PC-3 (cell line): ENCODE measurements at regions not wholly inside any gene's neighbourhood (a gene's known extent, or its start where the extent isn't known, plus 50 kb on each side); places are given as distances from the start of the nearest gene placed in this dataset.

Experiments used
- ATAC-seq: fragments of 200-7000 bp; cut with Tn5 transposase; 2 replicates; pipeline ENCODE4 v1.9.1; 2020; ENCODE audit warnings: mild to moderate bottlenecking, moderate library complexity
- BruUV-seq: library from RNA; stranded (reverse); fragments of 400-500 nt; replicated peaks from 2 replicates; lab custom pipeline; 2021; lab: Mats Ljungman, UMichigan
- CTCF ChIA-PET: fragments of 300-600 bp; sonication (Branson Sonifier 250); formaldehyde crosslinking; loops from one replicate; lab custom pipeline; 2022; ENCODE audit warnings: antibody characterized with exemption; lab: Charles Lee
- POLR2A ChIA-PET: fragments of 300-600 bp; sonication (Branson Sonifier 250); formaldehyde crosslinking; loops from one replicate; lab custom pipeline; 2022; ENCODE audit warnings: antibody characterized with exemption; ENCODE audit not compliant: unreplicated experiment; lab: Charles Lee
- DNase-seq: peaks from one replicate; pipeline ENCODE4 v3.0.0-alpha.2; 2015
- H2AFZ ChIP-seq: fragments of 300-600 bp; sonication (generic); 2 replicates; pipeline ENCODE4 v1.6.0; 2016; ENCODE audit warnings: antibody characterized with exemption, low read length
- H3F3A ChIP-seq: fragments of 300-600 bp; sonication (generic); one replicate; pipeline ENCODE4 v1.6.0; 2017; ENCODE audit warnings: antibody characterized with exemption, low read length, control low read depth, mild to moderate bottlenecking; ENCODE audit not compliant: unreplicated experiment
- H3K27ac ChIP-seq: fragments of 300-600 bp; sonication (generic); 2 replicates; pipeline ENCODE4 v1.5.1; 2016; ENCODE audit warnings: mild to moderate bottlenecking, low read length
- H3K27me3 ChIP-seq: fragments of 300-600 bp; sonication (generic); 2 replicates; pipeline ENCODE4 v1.6.1; 2016; ENCODE audit warnings: low read length, mixed read lengths
- H3K36me3 ChIP-seq: fragments of 300-600 bp; sonication (generic); 2 replicates; pipeline ENCODE4 v1.6.1; 2016; ENCODE audit warnings: low read depth, mixed run types, low read length, mixed read lengths
- H3K4me1 ChIP-seq: fragments of 300-600 bp; sonication (generic); 2 replicates; pipeline ENCODE4 v1.5.1; 2016; ENCODE audit warnings: low read length; ENCODE audit not compliant: insufficient read depth
- H3K4me2 ChIP-seq: fragments of 300-600 bp; sonication (generic); 2 replicates; pipeline ENCODE4 v1.6.0; 2016; ENCODE audit warnings: low read length
- H3K4me3 ChIP-seq: fragments of 300-600 bp; sonication (generic); 2 replicates; pipeline ENCODE4 v1.5.1; 2016; ENCODE audit warnings: mild to moderate bottlenecking, low read length, mixed read lengths
- H3K79me2 ChIP-seq: fragments of 300-600 bp; sonication (generic); 2 replicates; pipeline ENCODE4 v1.6.1; 2017; ENCODE audit warnings: low read length, mixed read lengths
- H3K9ac ChIP-seq: fragments of 300-600 bp; sonication (generic); 2 replicates; pipeline ENCODE4 v1.6.0; 2016; ENCODE audit warnings: mild to moderate bottlenecking, low read length
- H3K9me2 ChIP-seq: fragments of 300-600 bp; sonication (generic); replicated peaks from 2 replicates; pipeline ENCODE4 v1.6.1; 2016; ENCODE audit warnings: mixed run types, low read length, mixed read lengths
- H3K9me3 ChIP-seq: fragments of 300-600 bp; sonication (generic); 2 replicates; pipeline ENCODE4 v1.6.1; 2016; ENCODE audit warnings: low read length, mixed read lengths
- H4K20me1 ChIP-seq: fragments of 300-600 bp; sonication (generic); 2 replicates; pipeline ENCODE4 v1.6.1; 2016; ENCODE audit warnings: low read length, mixed read lengths
- CTCF ChIP-seq: fragments of 300-600 bp; sonication (generic); conservative IDR thresholded peaks from 2 replicates; pipeline ENCODE4 v1.5.1; 2017; ENCODE audit warnings: antibody characterized with exemption, low read depth, mild to moderate bottlenecking, low read length
- EZH2 ChIP-seq: fragments of 300-600 bp; sonication (generic); IDR thresholded peaks from one replicate; pipeline ENCODE4 v1.6.1; 2017; ENCODE audit warnings: antibody characterized with exemption, mild to moderate bottlenecking, low read length; ENCODE audit not compliant: unreplicated experiment
- EZH2phosphoT487 ChIP-seq: fragments of 300-600 bp; sonication (generic); IDR thresholded peaks from 2 replicates; pipeline ENCODE4 v1.6.1; 2018; ENCODE audit warnings: mild to moderate bottlenecking, antibody characterized with exemption, low read length, borderline replicate concordance
- intact Hi-C: fragments of 100-400 bp; cut with micrococcal nuclease; formaldehyde crosslinking; loops from 2 replicates; pipeline ENCODE4 v1.9.0; 2023

DNA sequence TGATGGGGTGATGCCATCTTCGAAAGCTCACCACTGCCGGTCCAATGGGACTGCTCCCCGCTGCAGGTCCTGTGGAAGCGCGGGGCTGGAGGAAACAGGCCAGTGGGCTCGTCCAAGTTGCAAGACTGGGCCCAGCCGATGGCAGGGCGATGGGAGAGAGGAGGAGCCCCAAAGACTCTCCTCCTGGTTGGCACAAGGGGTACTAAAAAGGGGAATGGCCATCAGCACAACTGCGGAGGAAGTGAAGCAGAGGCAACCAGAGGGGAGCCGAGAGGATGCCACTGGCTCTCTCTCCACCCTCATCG is 357.1 kb downstream of the SHANK2 start:
- H3K36me3 ChIP-seq = 0 out of 2 replicates have a peak, but pooled peaks cover 10% of the 10 kb centered on the region
- DNase-seq (no peak), ATAC-seq (no peak)
- no peak overlapping the region for H3K9ac ChIP-seq
- no peak overlapping the region for H2AFZ ChIP-seq
- intact Hi-C loops = no loop called here
- no peak overlapping the region for H3K27ac ChIP-seq
- H4K20me1 ChIP-seq = no peaks in the 10 kb centered on the region
- no TSS peak for BruUV-seq
- H3F3A ChIP-seq = no peaks in the 10 kb centered on the region
- no peaks in the 10 kb centered on the region for H3K9me2 ChIP-seq
- no peak overlapping the region for H3K4me2 ChIP-seq
- peaks cover 9% of the 10 kb centered on the region; the same call in 1 of the 2 replicates for H3K9me3 ChIP-seq
- POLR2A ChIA-PET = no interaction called here
- no peak for TF ChIP-seq EZH2
- TF ChIP-seq EZH2phosphoT487 = no peak
- CTCF ChIA-PET = no interaction called here
- no peaks in the 10 kb centered on the region for H3K27me3 ChIP-seq
- H3K79me2 ChIP-seq = no peaks in the 10 kb centered on the region
- no peaks in the 10 kb centered on the region for H3K4me1 ChIP-seq
- no peak overlapping the region for H3K4me3 ChIP-seq

GRCh38 chr11:70897429-70897828 is 354.9 kb downstream of the SHANK2 start:
- Histone ChIP-seq H3K9me2 (no peaks in the 10 kb centered on the region), H3K4me3 (no peak overlapping the region), H2AFZ (no peak overlapping the region), H3K27me3 (no peaks in the 10 kb centered on the region), H3K4me2 (no peak overlapping the region), H3K4me1 (no peaks in the 10 kb centered on the region), H3K79me2 (no peaks in the 10 kb centered on the region), H3K9ac (no peak overlapping the region), H3K36me3 (0 out of 2 replicates have a peak, but pooled peaks cover 10% of the 10 kb centered on the region), H4K20me1 (no peaks in the 10 kb centered on the region), H3K9me3 (peaks cover 9% of the 10 kb centered on the region; the same call in 1 of the 2 replicates), H3K27ac (no peak overlapping the region), H3F3A (no peaks in the 10 kb centered on the region)
- intact Hi-C loops = no loop called here
- ChIA-PET POLR2A (no interaction called here), CTCF (no interaction called here)
- no peak for ATAC-seq
- DNase-seq = no peak
- no TSS peak for BruUV-seq
- TF ChIP-seq CTCF = no peak
- no peak for TF ChIP-seq EZH2phosphoT487
- no peak for TF ChIP-seq EZH2

- Histone ChIP-seq H3K9me2 (no peaks in the 10 kb centered on the region), H3K9ac (no peak overlapping the region), H3K79me2 (no peaks in the 10 kb centered on the region), H3K4me1 (no peaks in the 10 kb centered on the region), H3F3A (no peaks in the 10 kb centered on the region), H3K9me3 (peaks cover 9% of the 10 kb centered on the region; the same call in 1 of the 2 replicates), H3K36me3 (0 out of 2 replicates have a peak, but pooled peaks cover 10% of the 10 kb centered on the region), H4K20me1 (no peaks in the 10 kb centered on the region), H3K4me3 (no peak overlapping the region), H3K4me2 (no peak overlapping the region), H3K27me3 (no peaks in the 10 kb centered on the region), H3K27ac (no peak overlapping the region), H2AFZ (no peak overlapping the region)
- CTCF ChIA-PET = no interaction called here
- POLR2A ChIA-PET = no interaction called here
- TF ChIP-seq EZH2 (no peak), CTCF (no peak), EZH2phosphoT487 (no peak)
- DNase-seq (no peak), ATAC-seq (no peak)
- BruUV-seq = no TSS peak
- intact Hi-C loops = no loop called here
These were observed 352.8 kb downstream of the SHANK2 start for GRCh38 chr11:70899616-70900015.
